Liver (tissue), 8 donors: ENCODE measurements at regions not wholly inside any gene's neighbourhood (a gene's known extent, or its start where the extent isn't known, plus 50 kb on each side); places are given as distances from the start of the nearest gene placed in this dataset.

Source experiments
- DNase-seq: peaks from one replicate; pipeline ENCODE4 v3.0.0-alpha.2; 2017; ENCODE audit warnings: low spot score
- H3K27ac ChIP-seq, 2 donors: one replicate each; pipeline ENCODE4 v1.7.0; 2013; ENCODE audit warnings: inconsistent platforms in 2 of 2, low read length in 2 of 2, control low read depth in 1 of 2, low read depth in 1 of 2, mild to moderate bottlenecking in 1 of 2
- H3K27me3 ChIP-seq, 4 donors: one replicate each; pipeline versions ENCODE4 v1.6.1 to v1.7.0; 2013; ENCODE audit warnings: low read length in 3 of 4, inconsistent platforms in 1 of 4, mild to moderate bottlenecking in 1 of 4, moderate library complexity in 1 of 4; ENCODE audit not compliant: control insufficient read depth in 4 of 4, insufficient read depth in 4 of 4
- H3K36me3 ChIP-seq, 4 donors: one replicate each; pipeline versions ENCODE4 v1.6.1 to v1.7.0; 2013; ENCODE audit warnings: low read length in 3 of 4, mild to moderate bottlenecking in 3 of 4, low read depth in 1 of 4, moderate library complexity in 1 of 4; ENCODE audit not compliant: control insufficient read depth in 4 of 4, insufficient read depth in 3 of 4
- H3K4me1 ChIP-seq, 4 donors: one replicate each; pipeline versions ENCODE4 v1.6.1 to v1.7.0; 2013; ENCODE audit warnings: low read length in 3 of 4, mild to moderate bottlenecking in 3 of 4, moderate library complexity in 1 of 4; ENCODE audit not compliant: control insufficient read depth in 4 of 4, insufficient read depth in 4 of 4
- H3K4me3 ChIP-seq, 3 donors: one replicate each; pipeline versions ENCODE4 v1.6.1 to v1.7.0; 2013; ENCODE audit warnings: low read length in 3 of 3, control low read depth in 1 of 3, low read depth in 1 of 3, mild to moderate bottlenecking in 1 of 3
- H3K9ac ChIP-seq, 2 donors: one replicate each; pipeline ENCODE4 v1.7.0; 2013; ENCODE audit warnings: low read length in 2 of 2, mild to moderate bottlenecking in 2 of 2, moderate library complexity in 2 of 2, control low read depth in 1 of 2, low read depth in 1 of 2
- H3K9me3 ChIP-seq, 4 donors: one replicate each; pipeline versions ENCODE4 v1.6.1 to v1.7.0; 2013; ENCODE audit warnings: low read length in 3 of 4; ENCODE audit not compliant: control insufficient read depth in 4 of 4
- EGR1 ChIP-seq, 2 donors: IDR thresholded peaks; 2 replicates each; pipeline ENCODE4 v1.6.1; 2016 to 2018; ENCODE audit warnings: antibody characterized with exemption in 2 of 2, low read depth in 2 of 2
- FOXA1 ChIP-seq: IDR thresholded peaks from 2 replicates; pipeline ENCODE4 v1.6.1; 2016; ENCODE audit warnings: antibody characterized with exemption
- FOXA2 ChIP-seq: IDR thresholded peaks from 2 replicates; pipeline ENCODE4 v1.6.1; 2016; ENCODE audit warnings: antibody characterized with exemption
- GABPA ChIP-seq, 2 donors: IDR thresholded peaks in 1 of 2; conservative IDR thresholded peaks in 1 of 2; 2 replicates each; pipeline ENCODE4 v1.6.1; 2016; ENCODE audit warnings: antibody characterized with exemption in 2 of 2, mild to moderate bottlenecking in 1 of 2, moderate library complexity in 1 of 2
- HNF4A ChIP-seq, 2 donors: conservative IDR thresholded peaks; 2 replicates each; pipeline ENCODE4 v1.6.1; 2016; ENCODE audit warnings: antibody characterized with exemption in 2 of 2, mild to moderate bottlenecking in 2 of 2
- HNF4G ChIP-seq: IDR thresholded peaks from 2 replicates; pipeline ENCODE4 v1.6.1; 2016; ENCODE audit warnings: antibody characterized with exemption
- JUND ChIP-seq, 2 donors: IDR thresholded peaks; 2 replicates each; pipeline ENCODE4 v1.6.1; 2016; ENCODE audit warnings: antibody characterized with exemption in 2 of 2
- NR2F2 ChIP-seq: IDR thresholded peaks from 2 replicates; pipeline ENCODE4 v1.6.1; 2016; ENCODE audit warnings: antibody characterized with exemption
- RAD21 ChIP-seq, 2 donors: IDR thresholded peaks; 2 replicates each; pipeline ENCODE4 v1.6.1; 2016; ENCODE audit warnings: antibody characterized with exemption in 2 of 2, mild to moderate bottlenecking in 2 of 2
- RXRA ChIP-seq, 2 donors: IDR thresholded peaks; 2 replicates each; pipeline ENCODE4 v1.6.1; 2017 to 2018; ENCODE audit warnings: antibody characterized with exemption in 2 of 2, mild to moderate bottlenecking in 1 of 2
- SP1 ChIP-seq: IDR thresholded peaks from 2 replicates; pipeline ENCODE4 v1.6.1; 2018; ENCODE audit warnings: antibody characterized with exemption, mild to moderate bottlenecking
- TAF1 ChIP-seq: conservative IDR thresholded peaks from 2 replicates; pipeline ENCODE4 v1.6.1; 2016; ENCODE audit warnings: antibody characterized with exemption, mild to moderate bottlenecking
- YY1 ChIP-seq: IDR thresholded peaks from 2 replicates; pipeline ENCODE4 v1.6.1; 2016; ENCODE audit warnings: antibody characterized with exemption, mild to moderate bottlenecking
- whole genome bisulfite sequencing: extraction: QIAGEN DNeasy Blood & Tissue Kit; methylation state at CpG from one replicate; pipeline ENCODE4 v1.1.7; 2013; 5-methylcytosine and 5-hydroxymethylcytosine counted together
- TF ChIP-seq, protein P1 (sequence below): IDR thresholded peaks from 2 replicates; pipeline ENCODE4 v1.6.1; 2016; ENCODE audit warnings: antibody characterized with exemption
- TF ChIP-seq, protein P2 (sequence below): IDR thresholded peaks from 2 replicates; pipeline ENCODE4 v1.6.1; 2016; ENCODE audit warnings: antibody characterized with exemption
- TF ChIP-seq, protein P3 (sequence below): IDR thresholded peaks from 2 replicates; pipeline ENCODE4 v1.6.1; 2016; ENCODE audit warnings: antibody characterized with exemption
- TF ChIP-seq, protein P4 (sequence below): IDR thresholded peaks from 2 replicates; pipeline ENCODE4 v1.6.1; 2016; ENCODE audit warnings: antibody characterized with exemption, mild to moderate bottlenecking
- TF ChIP-seq, protein P5 (sequence below): fragments of 150-350 bp; IDR thresholded peaks from 2 replicates; pipeline ENCODE4 v1.5.1; 2017; ENCODE audit warnings: improper control_type of control experiment, low read depth, low read length; ENCODE audit not compliant: missing input control
- donor health status: healthy.
- donor health status: healthy.
- donor health status: healthy.
- donor health status: healthy.
- donor health status: healthy.

DNA sequence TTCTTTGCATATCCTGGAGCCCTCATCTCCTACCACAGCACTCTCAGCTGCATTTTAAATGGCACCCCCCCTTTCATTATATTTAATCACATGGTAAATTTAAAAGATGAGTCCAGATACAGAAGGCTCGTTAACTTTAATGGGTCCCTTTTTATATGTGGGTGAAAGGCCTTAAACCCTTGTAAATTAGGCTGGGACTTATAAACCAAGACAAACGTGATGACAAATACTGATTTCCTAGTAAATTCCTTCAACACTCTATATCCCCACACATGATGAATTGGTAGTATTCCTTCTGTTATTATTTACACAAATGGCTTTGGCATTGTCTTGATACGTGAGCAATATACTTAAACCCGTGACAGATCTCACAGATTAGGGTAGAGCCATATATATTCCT lies 210.6 kb downstream of the CAAP1 start:
- no peak overlapping the region for H3K4me3 ChIP-seq
- no peaks in the 10 kb centered on the region for H3K36me3 ChIP-seq
- H3K4me1 ChIP-seq, result no peaks in the 10 kb centered on the region
- 66% methylated on average over 4 of the region's 4 CpGs for WGBS
- TF ChIP-seq, protein P1, sequence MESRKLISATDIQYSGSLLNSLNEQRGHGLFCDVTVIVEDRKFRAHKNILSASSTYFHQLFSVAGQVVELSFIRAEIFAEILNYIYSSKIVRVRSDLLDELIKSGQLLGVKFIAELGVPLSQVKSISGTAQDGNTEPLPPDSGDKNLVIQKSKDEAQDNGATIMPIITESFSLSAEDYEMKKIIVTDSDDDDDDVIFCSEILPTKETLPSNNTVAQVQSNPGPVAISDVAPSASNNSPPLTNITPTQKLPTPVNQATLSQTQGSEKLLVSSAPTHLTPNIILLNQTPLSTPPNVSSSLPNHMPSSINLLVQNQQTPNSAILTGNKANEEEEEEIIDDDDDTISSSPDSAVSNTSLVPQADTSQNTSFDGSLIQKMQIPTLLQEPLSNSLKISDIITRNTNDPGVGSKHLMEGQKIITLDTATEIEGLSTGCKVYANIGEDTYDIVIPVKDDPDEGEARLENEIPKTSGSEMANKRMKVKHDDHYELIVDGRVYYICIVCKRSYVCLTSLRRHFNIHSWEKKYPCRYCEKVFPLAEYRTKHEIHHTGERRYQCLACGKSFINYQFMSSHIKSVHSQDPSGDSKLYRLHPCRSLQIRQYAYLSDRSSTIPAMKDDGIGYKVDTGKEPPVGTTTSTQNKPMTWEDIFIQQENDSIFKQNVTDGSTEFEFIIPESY, result no peak
- no peak for TF ChIP-seq RAD21 (IDR thresholded peaks at IDR 0.05)
- TF ChIP-seq, protein P2, sequence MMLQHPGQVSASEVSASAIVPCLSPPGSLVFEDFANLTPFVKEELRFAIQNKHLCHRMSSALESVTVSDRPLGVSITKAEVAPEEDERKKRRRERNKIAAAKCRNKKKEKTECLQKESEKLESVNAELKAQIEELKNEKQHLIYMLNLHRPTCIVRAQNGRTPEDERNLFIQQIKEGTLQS, result no peak
- no peak for TF ChIP-seq JUND (IDR thresholded peaks at IDR 0.05)
- TF ChIP-seq, protein P3, sequence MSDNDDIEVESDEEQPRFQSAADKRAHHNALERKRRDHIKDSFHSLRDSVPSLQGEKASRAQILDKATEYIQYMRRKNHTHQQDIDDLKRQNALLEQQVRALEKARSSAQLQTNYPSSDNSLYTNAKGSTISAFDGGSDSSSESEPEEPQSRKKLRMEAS, result no peak
- TF ChIP-seq HNF4A (conservative IDR thresholded peaks at IDR 0.05), result no peak
- TF ChIP-seq FOXA1, result no peak
- TF ChIP-seq, protein P4, sequence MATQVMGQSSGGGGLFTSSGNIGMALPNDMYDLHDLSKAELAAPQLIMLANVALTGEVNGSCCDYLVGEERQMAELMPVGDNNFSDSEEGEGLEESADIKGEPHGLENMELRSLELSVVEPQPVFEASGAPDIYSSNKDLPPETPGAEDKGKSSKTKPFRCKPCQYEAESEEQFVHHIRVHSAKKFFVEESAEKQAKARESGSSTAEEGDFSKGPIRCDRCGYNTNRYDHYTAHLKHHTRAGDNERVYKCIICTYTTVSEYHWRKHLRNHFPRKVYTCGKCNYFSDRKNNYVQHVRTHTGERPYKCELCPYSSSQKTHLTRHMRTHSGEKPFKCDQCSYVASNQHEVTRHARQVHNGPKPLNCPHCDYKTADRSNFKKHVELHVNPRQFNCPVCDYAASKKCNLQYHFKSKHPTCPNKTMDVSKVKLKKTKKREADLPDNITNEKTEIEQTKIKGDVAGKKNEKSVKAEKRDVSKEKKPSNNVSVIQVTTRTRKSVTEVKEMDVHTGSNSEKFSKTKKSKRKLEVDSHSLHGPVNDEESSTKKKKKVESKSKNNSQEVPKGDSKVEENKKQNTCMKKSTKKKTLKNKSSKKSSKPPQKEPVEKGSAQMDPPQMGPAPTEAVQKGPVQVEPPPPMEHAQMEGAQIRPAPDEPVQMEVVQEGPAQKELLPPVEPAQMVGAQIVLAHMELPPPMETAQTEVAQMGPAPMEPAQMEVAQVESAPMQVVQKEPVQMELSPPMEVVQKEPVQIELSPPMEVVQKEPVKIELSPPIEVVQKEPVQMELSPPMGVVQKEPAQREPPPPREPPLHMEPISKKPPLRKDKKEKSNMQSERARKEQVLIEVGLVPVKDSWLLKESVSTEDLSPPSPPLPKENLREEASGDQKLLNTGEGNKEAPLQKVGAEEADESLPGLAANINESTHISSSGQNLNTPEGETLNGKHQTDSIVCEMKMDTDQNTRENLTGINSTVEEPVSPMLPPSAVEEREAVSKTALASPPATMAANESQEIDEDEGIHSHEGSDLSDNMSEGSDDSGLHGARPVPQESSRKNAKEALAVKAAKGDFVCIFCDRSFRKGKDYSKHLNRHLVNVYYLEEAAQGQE, result no peak
- TF ChIP-seq, protein P5, sequence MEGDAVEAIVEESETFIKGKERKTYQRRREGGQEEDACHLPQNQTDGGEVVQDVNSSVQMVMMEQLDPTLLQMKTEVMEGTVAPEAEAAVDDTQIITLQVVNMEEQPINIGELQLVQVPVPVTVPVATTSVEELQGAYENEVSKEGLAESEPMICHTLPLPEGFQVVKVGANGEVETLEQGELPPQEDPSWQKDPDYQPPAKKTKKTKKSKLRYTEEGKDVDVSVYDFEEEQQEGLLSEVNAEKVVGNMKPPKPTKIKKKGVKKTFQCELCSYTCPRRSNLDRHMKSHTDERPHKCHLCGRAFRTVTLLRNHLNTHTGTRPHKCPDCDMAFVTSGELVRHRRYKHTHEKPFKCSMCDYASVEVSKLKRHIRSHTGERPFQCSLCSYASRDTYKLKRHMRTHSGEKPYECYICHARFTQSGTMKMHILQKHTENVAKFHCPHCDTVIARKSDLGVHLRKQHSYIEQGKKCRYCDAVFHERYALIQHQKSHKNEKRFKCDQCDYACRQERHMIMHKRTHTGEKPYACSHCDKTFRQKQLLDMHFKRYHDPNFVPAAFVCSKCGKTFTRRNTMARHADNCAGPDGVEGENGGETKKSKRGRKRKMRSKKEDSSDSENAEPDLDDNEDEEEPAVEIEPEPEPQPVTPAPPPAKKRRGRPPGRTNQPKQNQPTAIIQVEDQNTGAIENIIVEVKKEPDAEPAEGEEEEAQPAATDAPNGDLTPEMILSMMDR, result no peak
- no peak for TF ChIP-seq YY1
- TF ChIP-seq EGR1 (IDR thresholded peaks at IDR 0.05; ENCODE audit: low read depth in 2 of 2), result no peak
- TF ChIP-seq TAF1, result no peak
- TF ChIP-seq NR2F2, result no peak
- no peak for TF ChIP-seq SP1
- TF ChIP-seq GABPA (IDR thresholded peaks at IDR 0.05 in 1 of 2, conservative IDR thresholded peaks at IDR 0.05 in 1 of 2), result no peak
- TF ChIP-seq FOXA2, result no peak
- TF ChIP-seq HNF4G, result no peak
- no peak for TF ChIP-seq RXRA (IDR thresholded peaks at IDR 0.05)
- no peak overlapping the region for H3K9ac ChIP-seq
- H3K27ac ChIP-seq, result no peak overlapping the region
- peaks cover 0 to 4% (median 0%) of the 10 kb centered on the region in 4 donors for H3K27me3 ChIP-seq
- DNase-seq, result no peak
- H3K9me3 ChIP-seq, result no peaks in the 10 kb centered on the region
